Erythroblast (primary cell): ENCODE measurements at regions not wholly inside any gene's neighbourhood (a gene's known extent, or its start where the extent isn't known, plus 50 kb on each side); places are given as distances from the start of the nearest gene placed in this dataset.

Experiments used
- GATA1 ChIP-seq: IDR thresholded peaks from 2 replicates; pipeline ENCODE4 v1.6.1; 2011; ENCODE audit warnings: low read depth, mild to moderate bottlenecking, control low read depth, low read length, moderate library complexity
- POLR2A ChIP-seq: IDR thresholded peaks from 2 replicates; pipeline ENCODE4 v1.6.1; 2011; ENCODE audit warnings: mild to moderate bottlenecking, low read length

GRCh38 chr3:39752751-39753150 lies 56.7 kb upstream of the MYRIP start:
- TF ChIP-seq POLR2A = no peak
- no peak for TF ChIP-seq GATA1
